Uterus (tissue), 3 donors: ENCODE measurements at regions not wholly inside any gene's neighbourhood (a gene's known extent, or its start where the extent isn't known, plus 50 kb on each side); places are given as distances from the start of the nearest gene placed in this dataset.

ENCODE experiments used
- DNase-seq, 2 donors: peaks; one replicate each; pipeline ENCODE4 v3.0.0-alpha.2; 2019 to 2020
- H3K27ac ChIP-seq, 2 donors: fragments of 200-600 bp; sonication (generic); 1 replicate in 1 of 2; 2 replicates in 1 of 2; pipeline ENCODE4 v1.5.1; 2016 to 2018
- H3K27me3 ChIP-seq, 2 donors: fragments of 200-600 bp; sonication (generic); one replicate each; pipeline ENCODE4 v1.5.1; 2018 to 2019; ENCODE audit warnings: control low read depth in 1 of 2
- H3K36me3 ChIP-seq, 2 donors: fragments of 200-600 bp; sonication (generic); one replicate each; pipeline ENCODE4 v1.5.1; 2019; ENCODE audit warnings: control low read depth in 1 of 2
- H3K4me1 ChIP-seq, 2 donors: fragments of 200-600 bp; sonication (generic); one replicate each; pipeline ENCODE4 v1.5.1; 2018 to 2019; ENCODE audit warnings: control low read depth in 1 of 2
- H3K4me3 ChIP-seq, 2 donors: fragments of 200-600 bp; sonication (generic); 1 replicate in 1 of 2; 2 replicates in 1 of 2; pipeline ENCODE4 v1.5.1; 2018 to 2019; ENCODE audit warnings: mild to moderate bottlenecking in 1 of 2
- H3K9me3 ChIP-seq, 2 donors: fragments of 200-600 bp; sonication (generic); one replicate each; pipeline ENCODE4 v1.5.1; 2019; ENCODE audit warnings: control low read depth in 1 of 2
- POLR2A ChIP-seq, 2 donors: fragments of 450-650 bp; IDR thresholded peaks; one replicate each; pipeline ENCODE4 v1.6.1; 2016; ENCODE audit warnings: antibody characterized with exemption in 2 of 2, mild to moderate bottlenecking in 1 of 2, moderate library complexity in 1 of 2
- intact Hi-C: fragments of 100-400 bp; cut with DNase I; formaldehyde crosslinking; loops from one replicate; pipeline ENCODE4 v1.15.1; 2023; ENCODE audit warnings: low total_unique reads
- TF ChIP-seq, protein P1 (sequence below), 4 experiments: fragments of 200-600 bp in 2 of 4; fragments of 450-650 bp in 2 of 4; sonication (generic) in 2 of 4; IDR thresholded peaks; one replicate each; pipeline ENCODE4 v1.5.1; 2016 to 2019; ENCODE audit warnings: antibody characterized with exemption in 4 of 4, mild to moderate bottlenecking in 2 of 4, moderate library complexity in 1 of 4
- donor health status: DM: yes; HTN: yes; CAD: no.

DNA sequence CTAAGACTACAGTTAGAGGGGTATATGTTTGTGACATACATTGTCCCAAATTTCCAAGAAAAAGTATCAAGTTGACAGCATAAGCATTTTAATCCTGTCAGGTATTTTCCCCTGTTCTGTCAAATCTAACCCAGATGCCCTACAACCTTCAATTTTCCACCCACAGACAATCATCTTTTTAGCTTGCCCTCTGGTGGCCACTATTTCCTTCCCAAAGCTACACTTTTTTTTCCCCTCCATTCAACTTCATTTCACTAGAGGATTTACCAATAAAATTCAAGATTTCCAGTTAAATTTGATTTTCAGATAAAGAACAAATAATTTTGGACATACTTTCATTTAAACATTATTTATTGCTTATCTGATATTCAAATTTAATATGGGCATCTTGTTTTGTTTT, 286.6 kb downstream of the TENT5A start:
- Histone ChIP-seq H3K27me3 (no peaks in the 10 kb centered on the region), H3K4me1 (no peaks in the 10 kb centered on the region), H3K4me3 (no peak overlapping the region), H3K9me3 (no peaks in the 10 kb centered on the region), H3K36me3 (no peaks in the 10 kb centered on the region), H3K27ac (no peak overlapping the region)
- intact Hi-C loops = no loop called here
- no peak for DNase-seq
- TF ChIP-seq, protein P1, sequence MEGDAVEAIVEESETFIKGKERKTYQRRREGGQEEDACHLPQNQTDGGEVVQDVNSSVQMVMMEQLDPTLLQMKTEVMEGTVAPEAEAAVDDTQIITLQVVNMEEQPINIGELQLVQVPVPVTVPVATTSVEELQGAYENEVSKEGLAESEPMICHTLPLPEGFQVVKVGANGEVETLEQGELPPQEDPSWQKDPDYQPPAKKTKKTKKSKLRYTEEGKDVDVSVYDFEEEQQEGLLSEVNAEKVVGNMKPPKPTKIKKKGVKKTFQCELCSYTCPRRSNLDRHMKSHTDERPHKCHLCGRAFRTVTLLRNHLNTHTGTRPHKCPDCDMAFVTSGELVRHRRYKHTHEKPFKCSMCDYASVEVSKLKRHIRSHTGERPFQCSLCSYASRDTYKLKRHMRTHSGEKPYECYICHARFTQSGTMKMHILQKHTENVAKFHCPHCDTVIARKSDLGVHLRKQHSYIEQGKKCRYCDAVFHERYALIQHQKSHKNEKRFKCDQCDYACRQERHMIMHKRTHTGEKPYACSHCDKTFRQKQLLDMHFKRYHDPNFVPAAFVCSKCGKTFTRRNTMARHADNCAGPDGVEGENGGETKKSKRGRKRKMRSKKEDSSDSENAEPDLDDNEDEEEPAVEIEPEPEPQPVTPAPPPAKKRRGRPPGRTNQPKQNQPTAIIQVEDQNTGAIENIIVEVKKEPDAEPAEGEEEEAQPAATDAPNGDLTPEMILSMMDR (IDR thresholded peaks at IDR 0.05) = peak in 1 of 4 experiments; percentile 22
- TF ChIP-seq POLR2A (IDR thresholded peaks at IDR 0.05) = no peak

DNA sequence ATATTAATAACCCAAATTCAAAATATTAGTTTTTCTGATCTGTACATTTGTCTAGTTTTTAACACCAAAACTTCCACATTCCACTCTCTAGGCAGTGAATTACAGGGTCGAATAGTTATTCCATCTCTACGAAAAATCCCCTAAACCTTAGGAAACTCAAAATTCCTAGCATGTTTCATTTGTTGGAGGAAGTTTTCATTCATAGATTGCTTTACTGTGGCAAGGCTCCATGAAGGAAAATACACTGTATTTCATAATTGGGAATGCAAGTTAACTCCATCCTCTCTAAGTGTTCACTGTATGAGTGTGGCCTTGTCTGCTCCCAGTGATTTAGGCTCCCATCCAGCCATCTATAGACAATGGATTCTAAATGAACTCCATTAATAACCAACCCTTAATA, 296.1 kb downstream of the TENT5A start:
- no peak overlapping the region for H3K4me3 ChIP-seq
- intact Hi-C loops = no loop called here
- no peaks in the 10 kb centered on the region for H3K9me3 ChIP-seq
- H3K36me3 ChIP-seq = no peaks in the 10 kb centered on the region
- H3K4me1 ChIP-seq = no peaks in the 10 kb centered on the region
- no peak overlapping the region for H3K27ac ChIP-seq
- DNase-seq = no peak
- no peaks in the 10 kb centered on the region for H3K27me3 ChIP-seq
- no peak for TF ChIP-seq POLR2A (IDR thresholded peaks at IDR 0.05)
- TF ChIP-seq, protein P1 (IDR thresholded peaks at IDR 0.05) = no peak

DNA sequence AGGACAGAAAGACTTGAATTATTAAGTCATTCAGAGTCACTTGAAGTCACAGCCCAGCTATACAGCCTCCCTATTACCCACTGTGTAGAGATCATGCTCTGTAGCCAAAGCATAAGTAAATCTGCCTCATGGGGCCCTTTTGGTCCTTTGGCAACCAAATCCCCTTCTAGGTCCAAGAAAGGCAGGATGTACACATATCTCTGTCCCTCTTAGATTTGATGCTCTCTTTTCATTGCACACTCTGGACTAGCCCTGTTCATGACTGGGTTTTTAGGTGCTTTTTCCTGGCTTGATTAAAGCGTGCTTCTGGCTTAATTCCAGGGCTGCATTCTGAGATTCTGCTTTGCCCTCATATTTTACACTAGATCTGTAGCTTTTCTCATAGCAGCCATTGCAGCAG, 296.8 kb downstream of the TENT5A start:
- intact Hi-C loops = no loop called here
- no peaks in the 10 kb centered on the region for H3K4me1 ChIP-seq
- TF ChIP-seq, protein P1 (IDR thresholded peaks at IDR 0.05) = no peak
- TF ChIP-seq POLR2A (IDR thresholded peaks at IDR 0.05) = no peak
- no peak for DNase-seq
- H3K27me3 ChIP-seq = no peaks in the 10 kb centered on the region
- no peaks in the 10 kb centered on the region for H3K9me3 ChIP-seq
- no peaks in the 10 kb centered on the region for H3K36me3 ChIP-seq
- no peak overlapping the region for H3K27ac ChIP-seq
- H3K4me3 ChIP-seq = no peak overlapping the region

DNA sequence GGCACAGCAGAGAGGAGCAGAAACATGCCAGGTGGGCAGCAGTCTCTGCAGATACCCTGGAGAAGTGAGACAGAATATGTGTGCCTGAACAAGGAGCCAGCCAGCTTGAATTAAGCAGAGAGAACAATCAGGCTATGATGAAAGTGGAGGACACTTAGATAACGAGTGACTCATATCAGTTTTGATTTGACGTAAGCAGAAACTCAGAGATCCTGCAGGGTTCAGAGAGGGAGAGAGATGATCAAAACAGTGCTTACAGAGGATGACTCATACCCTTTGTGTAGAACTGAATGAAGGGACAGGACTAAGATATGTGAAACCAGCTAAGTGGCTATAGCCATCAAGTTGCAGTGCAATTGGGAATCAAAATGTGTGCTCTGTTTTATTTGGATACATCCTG, 300.7 kb downstream of the TENT5A start:
- intact Hi-C loops = no loop called here
- Histone ChIP-seq H3K4me1 (no peaks in the 10 kb centered on the region), H3K9me3 (no peaks in the 10 kb centered on the region), H3K4me3 (no peak overlapping the region), H3K27me3 (no peaks in the 10 kb centered on the region), H3K36me3 (no peaks in the 10 kb centered on the region), H3K27ac (no peak overlapping the region)
- no peak for DNase-seq
- TF ChIP-seq, protein P1 (IDR thresholded peaks at IDR 0.05) = no peak
- TF ChIP-seq POLR2A (IDR thresholded peaks at IDR 0.05) = no peak

DNA sequence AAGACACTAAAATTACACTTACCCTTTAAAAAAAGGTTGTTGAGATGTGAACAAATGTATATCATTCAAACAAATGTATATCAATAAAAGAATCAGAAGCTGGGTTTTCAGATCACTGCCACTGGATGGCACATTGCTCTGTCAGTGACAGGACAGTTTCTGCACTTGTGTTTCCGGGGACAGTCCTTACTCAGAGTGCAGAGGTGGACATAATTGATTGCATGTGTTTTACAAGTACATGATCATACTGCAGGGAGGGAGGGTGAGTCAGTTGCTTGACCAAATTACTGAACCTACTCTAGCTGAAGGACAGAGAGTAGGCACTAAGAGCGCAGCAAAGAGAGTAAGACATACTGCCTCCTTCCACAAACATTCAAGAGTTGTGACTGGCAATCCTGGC, 302.3 kb downstream of the TENT5A start:
- intact Hi-C loops = no loop called here
- TF ChIP-seq, protein P1 (IDR thresholded peaks at IDR 0.05) = no peak
- no peak for TF ChIP-seq POLR2A (IDR thresholded peaks at IDR 0.05)
- Histone ChIP-seq H3K27ac (no peak overlapping the region), H3K9me3 (no peaks in the 10 kb centered on the region), H3K4me3 (no peak overlapping the region), H3K36me3 (no peaks in the 10 kb centered on the region), H3K4me1 (no peaks in the 10 kb centered on the region), H3K27me3 (no peaks in the 10 kb centered on the region)
- DNase-seq = no peak
